Psoas muscle (tissue), 7 donors: ENCODE measurements at regions not wholly inside any gene's neighbourhood (a gene's known extent, or its start where the extent isn't known, plus 50 kb on each side); places are given as distances from the start of the nearest gene placed in this dataset.

Experiments used
- ATAC-seq, 4 donors: fragments of 200-7000 bp; cut with Tn5 transposase; one replicate each; pipeline ENCODE4 v1.9.1; 2020; ENCODE audit warnings: moderate library complexity in 3 of 4, mild to moderate bottlenecking in 2 of 4
- DNase-seq, 2 donors: peaks; one replicate each; pipeline ENCODE4 v3.0.0-alpha.2; 2020
- H3K27ac ChIP-seq: fragments of 200-600 bp; one replicate; pipeline ENCODE4 v1.8.0; 2022
- H3K27me3 ChIP-seq, 3 donors: fragments of 200-600 bp in 1 of 3; one replicate each; pipeline versions ENCODE4 v1.6.1 to v1.8.0; 2013 to 2022; ENCODE audit warnings: low read length in 2 of 3, mild to moderate bottlenecking in 2 of 3, moderate library complexity in 1 of 3; ENCODE audit not compliant: insufficient read depth in 3 of 3
- H3K36me3 ChIP-seq, 2 donors: fragments of 200-600 bp in 1 of 2; one replicate each; pipeline versions ENCODE4 v1.6.1 to v1.8.0; 2013 to 2022; ENCODE audit warnings: low read depth in 1 of 2, mild to moderate bottlenecking in 1 of 2, moderate library complexity in 1 of 2; ENCODE audit not compliant: insufficient read depth in 1 of 2
- H3K4me1 ChIP-seq: fragments of 200-600 bp; one replicate; pipeline ENCODE4 v1.8.0; 2022
- H3K4me3 ChIP-seq: fragments of 200-600 bp; one replicate; pipeline ENCODE4 v1.8.0; 2022; ENCODE audit warnings: mild to moderate bottlenecking
- H3K9me3 ChIP-seq: fragments of 200-600 bp; one replicate; pipeline ENCODE4 v1.8.0; 2022
- CTCF ChIP-seq: fragments of 200-600 bp; IDR thresholded peaks from one replicate; pipeline ENCODE4 v1.8.0; 2022; ENCODE audit warnings: antibody characterized with exemption
- WGBS, 3 donors: extraction: QIAGEN DNeasy Blood & Tissue Kit; methylation state at CpG; one replicate each; pipeline versions ENCODE4 v1.1.6 to v1.1.7; 2013; 5-methylcytosine and 5-hydroxymethylcytosine counted together
- intact Hi-C, 2 donors: fragments of 100-400 bp; cut with DNase I; formaldehyde crosslinking; loops; one replicate each; pipeline versions ENCODE4 v1.11.0 to v1.14.2; 2022
- donor health status: healthy with polysubstance abuse.
- donor health status: DM: no; HTN: no; CAD: no; lungs with moderate emphysema.
- donor health status: Bipolar disorder and iron deficiency.
- donor health status: healthy.
- donor health status: DM: yes; HTN: yes; CAD: no.
- donor health status: DM: no; HTN: no; CAD: no.
- donor health status: DM: yes; HTN: yes; CAD: no.

DNA sequence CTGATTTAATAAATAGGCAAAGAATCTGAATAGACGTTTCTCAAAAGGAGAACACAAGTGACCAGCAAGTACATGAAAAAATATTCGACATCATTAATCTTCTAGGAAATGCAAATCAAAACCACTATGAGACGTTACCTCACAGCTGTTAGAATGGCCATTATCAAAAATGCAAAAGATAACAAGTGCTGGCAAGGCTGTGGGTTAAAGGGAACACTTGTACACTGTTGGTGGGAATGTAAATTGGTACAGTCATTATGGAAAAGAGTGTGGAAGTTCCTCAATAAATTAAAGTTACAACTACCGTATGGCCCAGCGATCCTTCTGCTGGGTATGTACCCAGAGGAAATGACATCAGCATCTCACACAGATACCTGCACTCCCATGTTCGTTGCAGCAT, 253.9 kb upstream of the BMP2 start:
- DNase-seq (no peak), ATAC-seq (no peak)
- intact Hi-C loops = no loop called here
- H3K9me3 ChIP-seq = peaks cover 4% of the 10 kb centered on the region
- H3K4me1 ChIP-seq = no peaks in the 10 kb centered on the region
- H3K36me3 ChIP-seq = no peaks in the 10 kb centered on the region
- no peak for TF ChIP-seq CTCF
- no peak overlapping the region for H3K27ac ChIP-seq
- H3K27me3 ChIP-seq = no peaks in the 10 kb centered on the region
- 78 to 81% (median 79%) methylated on average over 6 of the region's 6 CpGs for WGBS, 3 donors
- H3K4me3 ChIP-seq = no peak overlapping the region

GRCh38 chr20:6509374-6509773, 258.1 kb upstream of the BMP2 start:
- WGBS, 3 donors = 39 to 89% (median 42%) methylated on average over 1 of the region's 1 CpG
- H3K27me3 ChIP-seq = no peaks in the 10 kb centered on the region
- no peak for DNase-seq
- H3K4me3 ChIP-seq = no peak overlapping the region
- H3K36me3 ChIP-seq = no peaks in the 10 kb centered on the region
- ATAC-seq = no peak
- H3K9me3 ChIP-seq = peaks cover 4% of the 10 kb centered on the region
- no peaks in the 10 kb centered on the region for H3K4me1 ChIP-seq
- intact Hi-C loops = no loop called here
- no peak for TF ChIP-seq CTCF
- no peak overlapping the region for H3K27ac ChIP-seq

DNA sequence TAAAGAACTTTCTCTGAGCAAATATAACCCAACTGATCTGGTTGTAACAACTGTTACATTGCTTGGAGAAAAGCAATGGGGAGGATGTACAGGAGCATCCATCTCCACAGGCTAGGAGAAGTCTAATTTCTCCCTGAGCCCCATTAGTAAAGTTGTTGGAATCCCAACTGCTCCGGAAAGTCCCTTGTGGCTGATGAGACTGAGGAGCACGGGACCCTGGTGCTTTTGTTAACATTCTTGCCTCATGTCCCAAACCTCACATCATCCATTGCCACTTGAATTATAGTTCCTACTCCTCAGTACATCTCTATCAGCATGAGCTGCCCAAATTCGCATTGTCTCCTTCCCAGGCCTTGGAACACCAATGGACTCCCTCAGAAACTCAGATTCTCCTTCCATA, 260.6 kb upstream of the BMP2 start:
- Histone ChIP-seq H3K9me3 (peaks cover 4% of the 10 kb centered on the region), H3K4me1 (no peaks in the 10 kb centered on the region), H3K36me3 (no peaks in the 10 kb centered on the region), H3K27ac (no peak overlapping the region), H3K27me3 (no peaks in the 10 kb centered on the region), H3K4me3 (no peak overlapping the region)
- ATAC-seq (no peak), DNase-seq (no peak)
- intact Hi-C loops = no loop called here
- TF ChIP-seq CTCF = no peak
- WGBS, 3 donors = 48 to 59% (median 50%) methylated on average over 3 of the region's 3 CpGs

DNA sequence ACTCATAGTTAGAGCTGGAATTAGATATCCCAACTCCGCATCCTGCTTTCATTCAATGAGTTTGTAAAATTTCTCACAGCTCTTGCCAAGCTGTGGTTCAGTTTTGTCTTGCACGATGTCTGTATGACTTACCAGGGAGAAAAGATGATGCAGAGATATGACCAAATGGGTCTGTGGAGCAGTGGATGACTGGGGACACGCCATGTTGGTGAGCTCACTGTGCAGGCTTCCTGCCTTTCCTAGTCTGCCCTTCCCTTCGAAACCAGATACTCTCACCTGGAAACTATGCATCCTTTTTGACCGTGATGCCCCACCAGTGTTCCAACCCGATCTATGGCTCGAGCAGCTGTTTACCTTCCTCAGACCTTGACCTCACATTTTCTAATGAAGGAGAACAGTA, 262.7 kb upstream of the BMP2 start:
- Histone ChIP-seq H3K9me3 (peaks cover 2% of the 10 kb centered on the region), H3K27me3 (no peaks in the 10 kb centered on the region), H3K4me1 (no peaks in the 10 kb centered on the region), H3K27ac (no peak overlapping the region), H3K4me3 (no peak overlapping the region), H3K36me3 (no peaks in the 10 kb centered on the region)
- DNase-seq (no peak), ATAC-seq (no peak)
- 78 to 85% (median 78%) methylated on average over 7 of the region's 7 CpGs for WGBS, 3 donors
- TF ChIP-seq CTCF = no peak
- intact Hi-C loops = no loop called here

DNA sequence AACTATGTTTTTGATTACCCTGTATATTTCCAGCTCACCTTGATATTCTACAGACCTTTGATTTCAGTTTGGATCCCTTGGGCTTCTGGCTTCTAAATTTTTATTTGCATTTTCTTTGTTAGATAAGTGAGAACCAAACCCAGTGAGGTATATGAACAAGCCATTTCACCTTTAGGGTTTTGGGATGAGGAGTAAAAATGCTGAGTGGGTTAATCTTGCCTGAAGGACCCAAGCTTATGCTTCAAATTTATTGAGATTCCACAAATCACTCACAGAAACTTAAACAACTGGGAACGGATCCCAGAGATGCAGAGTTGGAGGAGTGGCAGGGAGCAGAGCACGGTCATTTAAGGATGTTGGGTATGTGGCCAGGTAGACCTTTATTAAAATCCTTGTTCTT, 263.3 kb upstream of the BMP2 start:
- intact Hi-C loops = no loop called here
- WGBS, 3 donors = 65 to 68% (median 67%) methylated on average over 2 of the region's 2 CpGs
- no peak for ATAC-seq

More for the DNA sequence above, 263.3 kb upstream of the BMP2 start:
- Histone ChIP-seq H3K9me3 (no peaks in the 10 kb centered on the region), H3K4me1 (no peaks in the 10 kb centered on the region), H3K4me3 (no peak overlapping the region), H3K36me3 (no peaks in the 10 kb centered on the region), H3K27me3 (no peaks in the 10 kb centered on the region), H3K27ac (no peak overlapping the region)
- no peak for TF ChIP-seq CTCF
- DNase-seq = no peak
